A673 (cell line): ENCODE measurements at regions not wholly inside any gene's neighbourhood (a gene's known extent, or its start where the extent isn't known, plus 50 kb on each side); places are given as distances from the start of the nearest gene placed in this dataset.

Experiments
- EZH2 ChIP-seq: fragments of 200-600 bp; sonication (generic); IDR thresholded peaks from 2 replicates; pipeline ENCODE4 v1.6.1; 2017; ENCODE audit warnings: borderline replicate concordance, low read depth, mild to moderate bottlenecking, mixed read lengths, antibody characterized with exemption, low read length; ENCODE audit not compliant: poor library complexity, severe bottlenecking
- TF ChIP-seq, protein P1 (sequence below): fragments of 300-800, 200-600 bp; sonication (generic); conservative IDR thresholded peaks from 2 replicates; pipeline ENCODE4 v1.5.1; 2017; ENCODE audit warnings: low read depth, mild to moderate bottlenecking, antibody characterized with exemption, low read length, moderate library complexity, mixed read lengths

GRCh38 chr5:3373391-3373790 lies 222.2 kb upstream of the IRX1 start:
- TF ChIP-seq, protein P1, sequence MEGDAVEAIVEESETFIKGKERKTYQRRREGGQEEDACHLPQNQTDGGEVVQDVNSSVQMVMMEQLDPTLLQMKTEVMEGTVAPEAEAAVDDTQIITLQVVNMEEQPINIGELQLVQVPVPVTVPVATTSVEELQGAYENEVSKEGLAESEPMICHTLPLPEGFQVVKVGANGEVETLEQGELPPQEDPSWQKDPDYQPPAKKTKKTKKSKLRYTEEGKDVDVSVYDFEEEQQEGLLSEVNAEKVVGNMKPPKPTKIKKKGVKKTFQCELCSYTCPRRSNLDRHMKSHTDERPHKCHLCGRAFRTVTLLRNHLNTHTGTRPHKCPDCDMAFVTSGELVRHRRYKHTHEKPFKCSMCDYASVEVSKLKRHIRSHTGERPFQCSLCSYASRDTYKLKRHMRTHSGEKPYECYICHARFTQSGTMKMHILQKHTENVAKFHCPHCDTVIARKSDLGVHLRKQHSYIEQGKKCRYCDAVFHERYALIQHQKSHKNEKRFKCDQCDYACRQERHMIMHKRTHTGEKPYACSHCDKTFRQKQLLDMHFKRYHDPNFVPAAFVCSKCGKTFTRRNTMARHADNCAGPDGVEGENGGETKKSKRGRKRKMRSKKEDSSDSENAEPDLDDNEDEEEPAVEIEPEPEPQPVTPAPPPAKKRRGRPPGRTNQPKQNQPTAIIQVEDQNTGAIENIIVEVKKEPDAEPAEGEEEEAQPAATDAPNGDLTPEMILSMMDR: no peak
- TF ChIP-seq EZH2: no peak
